OCI-LY1 (cell line): ENCODE measurements at regions not wholly inside any gene's neighbourhood (a gene's known extent, or its start where the extent isn't known, plus 50 kb on each side); places are given as distances from the start of the nearest gene placed in this dataset.

Experiments
- CTCF ChIP-seq: fragments of 200-600 bp; sonication (generic), shearing (Covaris generic); IDR thresholded peaks from 2 replicates; pipeline ENCODE4 v1.5.1; 2017; ENCODE audit warnings: mild to moderate bottlenecking, antibody characterized with exemption, low read length, moderate library complexity, mixed read lengths
- EZH2 ChIP-seq: fragments of 200-600 bp; sonication (generic), shearing (Covaris generic); IDR thresholded peaks from 2 replicates; pipeline ENCODE4 v1.8.0; 2017; ENCODE audit warnings: borderline replicate concordance, mixed run types, mild to moderate bottlenecking, antibody characterized with exemption, low read length, moderate library complexity, mixed read lengths

- TF ChIP-seq CTCF, result no peak
- TF ChIP-seq EZH2, result no peak
Measured at GRCh38 chr18:78837754-78838153, 141.9 kb upstream of the SALL3 start.
